ENCODE measurements at regions not wholly inside any gene's neighbourhood (a gene's known extent, or its start where the extent isn't known, plus 50 kb on each side); places are given as distances from the start of the nearest gene placed in this dataset.

- Histone ChIP-seq H2AK5ac (ENCODE audit: low read depth, low read length) (no peak overlapping the region), H3K4ac (replicated peaks; ENCODE audit: insufficient read length, low read depth, low read length) (no peak overlapping the region), H3K23me2 (ENCODE audit: low read depth, low read length) (no peaks in the 10 kb centered on the region), H3K14ac (ENCODE audit: insufficient read length) (no peak overlapping the region), H3K79me2 (ENCODE audit: control insufficient read depth in 1 of 2, insufficient read depth in 2 of 2, low read length in 2 of 2) (no peaks in the 10 kb centered on the region), H3K4me3 (ENCODE audit: extremely low read depth in 1 of 4, insufficient read depth in 2 of 4, low read depth in 3 of 4, low read length in 4 of 4) (no peak overlapping the region), H2AFZ (ENCODE audit: low read length) (no peak overlapping the region), H2BK5ac (ENCODE audit: low read depth, low read length) (no peak overlapping the region), H3K27ac (ENCODE audit: low read depth, low read length) (no peak overlapping the region), H3K4me1 (replicated peaks in 1 of 4; ENCODE audit: control insufficient read depth in 3 of 4, insufficient read depth in 4 of 4, low read length in 3 of 4) (no peaks in the 10 kb centered on the region; a peak in 1 of 7 replicates), H3K23ac (ENCODE audit: insufficient read length) (no peak overlapping the region), H3K4me2 (ENCODE audit: insufficient read depth in 1 of 2, low read depth in 2 of 2, low read length in 2 of 2) (no peak overlapping the region), H3K9ac (replicated peaks in 1 of 4; ENCODE audit: extremely low read depth in 1 of 4, low read depth in 3 of 4, low read length in 3 of 4) (no peak overlapping the region), H4K91ac (replicated peaks; ENCODE audit: insufficient read length, low read length) (no peak overlapping the region), H2BK120ac (replicated peaks; ENCODE audit: low read depth, low read length) (no peak overlapping the region), H3K79me1 (ENCODE audit: low read depth, low read length) (no peaks in the 10 kb centered on the region), H3K56ac (replicated peaks; ENCODE audit: insufficient read length, low read depth, low read length) (no peak overlapping the region), H4K8ac (ENCODE audit: extremely low read depth, insufficient read depth, low read length) (no peak overlapping the region), H2BK20ac (ENCODE audit: low read length) (no peak overlapping the region), H2BK15ac (ENCODE audit: low read length) (no peak overlapping the region), H2BK12ac (ENCODE audit: low read depth, low read length) (no peak overlapping the region), H4K5ac (ENCODE audit: insufficient read length, low read depth, low read length) (no peak overlapping the region), H3K27me3 (replicated peaks in 1 of 4; ENCODE audit: control insufficient read depth in 3 of 4, extremely low read depth in 1 of 4, insufficient read depth in 3 of 4, low read length in 3 of 4) (no peaks in the 10 kb centered on the region), H3K9me3 (ENCODE audit: insufficient read depth in 2 of 2, low read depth in 1 of 2, low read length in 1 of 2) (peaks cover 8 to 11% of the 10 kb centered on the region in 2 experiments; a peak in 3 of 4 replicates), H4K20me1 (replicated peaks in 1 of 2; ENCODE audit: control insufficient read depth in 1 of 2, insufficient read depth in 2 of 2, low read length in 2 of 2) (no peaks in the 10 kb centered on the region), H3K36me3 (ENCODE audit: control insufficient read depth in 2 of 4, insufficient read depth in 4 of 4, low read length in 3 of 4) (no peaks in the 10 kb centered on the region), H3K18ac (ENCODE audit: extremely low read depth, low read length) (no peak overlapping the region)
- 89% methylated on average over 2 of the region's 2 CpGs; no CpG with 5 or more reads in 1 of the 2 experiments for WGBS, 2 experiments (ENCODE audit: extremely low coverage in 1 of 2, insufficient coverage in 1 of 2, insufficient read length in 1 of 2, insufficient replicate concordance in 2 of 2, low coverage in 1 of 2, low lambda C conversion rate in 2 of 2, missing lambda C conversion rate in 1 of 2)
- FAIRE-seq, result no peak
- CTCF ChIA-PET (ENCODE audit: partially characterized antibody), result no interaction called here
- DNase-seq (ENCODE audit: low read depth in 1 of 2, low spot score in 2 of 2), result no peak
- TF ChIP-seq TAF7 (optimal IDR thresholded peaks at IDR 0.05; ENCODE audit: borderline replicate concordance, low read depth, low read length), result no peak
- no peak for TF ChIP-seq CTCF (IDR thresholded peaks at IDR 0.05; ENCODE audit: control extremely low read depth in 1 of 3, insufficient read depth in 1 of 3, low read depth in 1 of 3, low read length in 3 of 3)
- no peak for TF ChIP-seq SUZ12 (IDR thresholded peaks at IDR 0.05; ENCODE audit: low read length)
- no peak for TF ChIP-seq BACH1 (IDR thresholded peaks at IDR 0.05; ENCODE audit: low read length)
- TF ChIP-seq JUN (IDR thresholded peaks at IDR 0.05; ENCODE audit: low read depth, low read length), result no peak
- no peak for TF ChIP-seq EGR1 (IDR thresholded peaks at IDR 0.05; ENCODE audit: borderline replicate concordance, low read depth, low read length)
- no peak for TF ChIP-seq TAF1 (IDR thresholded peaks at IDR 0.05; ENCODE audit: low read depth, low read length)
- no peak for TF ChIP-seq KDM5A (IDR thresholded peaks at IDR 0.05; ENCODE audit: low read length)
- POLR2A ChIA-PET (ENCODE audit: partially characterized antibody), result no interaction called here
Measured at GRCh38 chr5:156147261-156147943, 179.6 kb upstream of the SGCD start.

Data from H1 (cell line).